ENCODE measurements at regions not wholly inside any gene's neighbourhood (a gene's known extent, or its start where the extent isn't known, plus 50 kb on each side); places are given as distances from the start of the nearest gene placed in this dataset.
"Not testable (repeated sequence)": the region's sequence is repeated elsewhere in the genome, so short reads cannot be mapped to it uniquely, and the experiment has no call there.

- DNase-seq (ENCODE audit: low read depth) = no peak
Observed at GRCh38 chr12:70008944-70009343, 183.9 kb downstream of the MYRFL start.

GRCh38 chr12:70011353-70011752 is 186.3 kb downstream of the MYRFL start:
- no peak for DNase-seq (ENCODE audit: low read depth)

- DNase-seq (ENCODE audit: low read depth) = not testable (repeated sequence)
Observed at GRCh38 chr12:70013016-70013415, 188.0 kb downstream of the MYRFL start.

- no peak for DNase-seq (ENCODE audit: low read depth)
Observed at GRCh38 chr12:70028515-70028914, 203.5 kb downstream of the MYRFL start.

- no peak for DNase-seq (ENCODE audit: low read depth)
Observed at GRCh38 chr12:70028918-70029317, 203.9 kb downstream of the MYRFL start.

GRCh38 chr12:70031046-70031445 is 206.0 kb downstream of the MYRFL start:
- DNase-seq (ENCODE audit: low read depth) = no peak

- DNase-seq (ENCODE audit: low read depth) = no peak
Observed at GRCh38 chr12:70032076-70032475, 207.0 kb downstream of the MYRFL start.

- DNase-seq (ENCODE audit: low read depth) = no peak
Observed at GRCh38 chr12:70033310-70033709, 208.3 kb downstream of the MYRFL start.

GRCh38 chr12:70040141-70040540 is 203.1 kb upstream of the CNOT2 start:
- DNase-seq (ENCODE audit: low read depth) = no peak

GRCh38 chr12:70042675-70043074 is 200.6 kb upstream of the CNOT2 start:
- DNase-seq (ENCODE audit: low read depth) = no peak

- no peak for DNase-seq (ENCODE audit: low read depth)
Observed at GRCh38 chr12:70043490-70044138, 199.6 kb upstream of the CNOT2 start.

- DNase-seq (ENCODE audit: low read depth) = no peak
Observed at GRCh38 chr12:70044167-70044566, 199.1 kb upstream of the CNOT2 start.

GRCh38 chr12:70045036-70045435 is 198.2 kb upstream of the CNOT2 start:
- DNase-seq (ENCODE audit: low read depth) = no peak

GRCh38 chr12:70045514-70045913 is 197.7 kb upstream of the CNOT2 start:
- no peak for DNase-seq (ENCODE audit: low read depth)

- no peak for DNase-seq (ENCODE audit: low read depth)
Observed at GRCh38 chr12:70048521-70049250, 194.5 kb upstream of the CNOT2 start.

GRCh38 chr12:70049596-70050360 is 193.5 kb upstream of the CNOT2 start:
- DNase-seq (ENCODE audit: low read depth) = no peak

GRCh38 chr12:70052476-70052875 is 190.8 kb upstream of the CNOT2 start:
- DNase-seq (ENCODE audit: low read depth) = no peak

- DNase-seq (ENCODE audit: low read depth) = peak; percentile 33
Observed at GRCh38 chr12:70052931-70053497, 190.2 kb upstream of the CNOT2 start.

- no peak for DNase-seq (ENCODE audit: low read depth)
Observed at GRCh38 chr12:70059373-70059772, 183.9 kb upstream of the CNOT2 start.

GRCh38 chr12:70060634-70061033 is 182.6 kb upstream of the CNOT2 start:
- DNase-seq (ENCODE audit: low read depth) = no peak

GRCh38 chr12:70068743-70069142 is 174.5 kb upstream of the CNOT2 start:
- DNase-seq (ENCODE audit: low read depth) = no peak

GRCh38 chr12:70069221-70070105 is 173.8 kb upstream of the CNOT2 start:
- DNase-seq (ENCODE audit: low read depth) = no peak

Measured in GM04504 (cell line).